ENCODE measurements at regions not wholly inside any gene's neighbourhood (a gene's known extent, or its start where the extent isn't known, plus 50 kb on each side); places are given as distances from the start of the nearest gene placed in this dataset.
"Not testable (repeated sequence)": the region's sequence is repeated elsewhere in the genome, so short reads cannot be mapped to it uniquely, and the experiment has no call there.

DNA sequence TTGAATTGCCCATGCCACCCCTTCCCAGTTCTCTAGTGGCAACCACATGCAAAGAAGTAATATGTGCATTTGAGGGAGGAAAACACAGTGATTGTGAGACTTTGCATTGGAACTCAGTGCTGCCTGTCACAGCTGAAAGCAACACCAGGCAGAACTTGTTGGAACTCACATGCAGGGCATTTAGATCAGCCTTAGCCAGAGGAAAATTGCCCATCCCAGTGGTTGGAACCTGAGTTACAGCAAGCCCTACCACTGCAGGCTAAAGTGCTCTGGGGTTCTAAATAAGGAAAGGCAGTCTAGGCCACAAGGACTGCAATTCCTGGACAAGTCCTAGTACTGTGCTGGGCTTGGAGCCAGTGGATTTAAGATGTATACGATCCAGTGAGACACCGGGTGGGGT is 245.3 kb upstream of the UFL1 start:
- in situ Hi-C loops (cut with HindIII; ENCODE audit: low sequenced_read_pairs), result no loop called here
- DNase-seq (ENCODE audit: low spot score), result no peak

DNA sequence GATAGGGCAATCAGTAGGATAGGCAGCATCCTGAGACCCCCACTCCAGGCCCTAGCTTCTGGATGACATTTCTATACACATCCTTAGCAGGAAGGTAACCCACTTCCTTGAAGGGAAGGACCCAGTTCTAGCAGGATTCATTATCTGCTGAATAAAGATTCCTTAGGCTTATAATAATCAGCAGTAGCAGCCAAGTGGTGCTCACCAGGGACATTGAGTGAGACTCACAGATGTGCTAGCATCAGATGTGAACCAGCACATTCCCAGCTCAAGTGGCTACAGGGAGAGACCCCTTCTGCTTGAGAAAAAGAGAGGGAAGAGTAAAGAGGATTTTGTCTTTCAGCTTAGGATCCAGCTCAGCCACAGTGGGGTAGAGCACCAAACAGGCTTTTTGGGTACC is 244.8 kb upstream of the UFL1 start:
- DNase-seq (ENCODE audit: low spot score), result no peak
- in situ Hi-C loops (cut with HindIII; ENCODE audit: low sequenced_read_pairs), result no loop called here

DNA sequence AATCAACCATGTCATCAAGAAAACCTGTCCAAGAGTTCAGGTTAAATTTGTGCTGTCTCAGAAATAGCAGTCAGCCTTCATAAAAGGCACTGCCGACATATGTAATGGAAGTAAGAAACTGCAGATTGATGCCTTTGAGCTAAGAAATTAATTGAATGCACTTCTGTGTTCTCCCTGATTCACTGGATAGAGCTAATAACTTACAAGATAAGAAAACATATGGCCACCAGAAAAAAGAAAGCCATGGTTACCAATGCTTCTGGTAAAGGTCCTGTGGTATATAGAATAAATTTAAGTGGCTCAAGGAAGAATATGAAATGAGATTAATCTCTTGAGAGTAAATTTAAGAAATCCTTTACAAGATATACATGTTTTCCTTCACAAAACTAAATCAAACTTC is 242.5 kb upstream of the UFL1 start:
- in situ Hi-C loops (cut with HindIII; ENCODE audit: low sequenced_read_pairs), result no loop called here

GRCh38 chr6:96286503-96286902 is 235.1 kb upstream of the UFL1 start:
- in situ Hi-C loops (cut with HindIII; ENCODE audit: low sequenced_read_pairs), result no loop called here
- DNase-seq (ENCODE audit: low spot score), result no peak

More for the DNA sequence above, 242.5 kb upstream of the UFL1 start:
- no peak for DNase-seq (ENCODE audit: low spot score)

DNA sequence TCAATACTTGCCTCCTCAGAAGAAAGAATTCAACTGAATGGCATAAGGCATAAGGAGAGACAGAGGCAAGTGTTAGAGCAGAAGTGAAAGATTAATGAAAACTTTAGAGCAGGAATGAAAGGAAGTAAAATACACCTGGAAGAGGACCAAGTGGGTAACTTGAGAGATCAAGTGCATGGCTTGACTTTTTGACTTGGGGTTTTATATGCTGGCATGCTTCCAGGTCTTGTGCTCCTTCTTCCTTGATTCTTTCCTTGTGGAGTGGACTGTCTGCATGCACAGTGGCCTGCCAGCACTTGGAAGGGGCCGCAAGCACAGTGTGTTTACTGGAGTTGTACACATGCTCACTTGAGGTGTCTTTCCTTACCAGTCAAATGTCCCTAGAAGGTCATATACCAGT is 222.1 kb upstream of the UFL1 start:
- DNase-seq (ENCODE audit: low spot score), result no peak
- in situ Hi-C loops (cut with HindIII; ENCODE audit: low sequenced_read_pairs), result no loop called here

- DNase-seq (ENCODE audit: low spot score), result no peak
- in situ Hi-C loops (cut with HindIII; ENCODE audit: low sequenced_read_pairs), result no loop called here
Measured at GRCh38 chr6:96301023-96301422, 220.6 kb upstream of the UFL1 start.

DNA sequence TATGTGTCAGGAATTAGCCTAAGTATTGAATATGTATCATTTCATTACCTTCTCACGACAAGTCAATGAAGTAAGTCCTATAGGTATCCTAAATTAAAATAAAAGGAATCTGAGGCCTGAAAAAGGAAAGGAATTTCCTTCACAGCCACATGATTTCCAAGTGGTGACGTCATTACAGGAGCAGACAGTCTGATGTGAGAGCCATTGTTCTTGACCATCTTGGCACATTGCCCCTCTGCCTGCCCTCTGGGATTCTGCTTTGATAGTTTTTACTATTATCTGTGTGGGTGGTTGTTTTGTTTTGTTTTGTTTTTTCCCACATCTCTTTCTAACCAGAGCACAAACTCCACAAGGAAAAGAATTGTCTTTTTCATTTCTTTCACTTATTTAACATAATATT is 219.8 kb upstream of the UFL1 start:
- in situ Hi-C loops (cut with HindIII; ENCODE audit: low sequenced_read_pairs), result no loop called here
- no peak for DNase-seq (ENCODE audit: low spot score)

DNA sequence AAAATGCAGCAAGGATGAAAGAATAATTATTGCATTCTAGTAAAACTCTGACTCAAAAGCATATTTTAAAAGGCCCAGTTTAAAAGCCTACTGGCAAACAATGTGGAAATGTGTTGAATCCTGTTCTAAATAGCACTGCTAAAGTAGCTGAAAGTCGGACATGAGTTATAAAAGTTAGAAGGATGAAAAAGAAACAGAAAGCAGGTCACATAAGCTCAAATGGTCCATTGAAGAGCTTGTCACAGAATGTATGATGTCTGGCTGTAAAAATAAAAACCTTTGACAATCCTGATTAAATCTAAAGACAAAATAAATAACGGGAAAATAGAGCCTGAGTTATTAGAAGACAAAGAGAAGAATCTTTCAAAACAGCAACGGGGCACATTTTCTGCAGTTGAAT is 218.6 kb upstream of the UFL1 start:
- in situ Hi-C loops (cut with HindIII; ENCODE audit: low sequenced_read_pairs), result no loop called here
- no peak for DNase-seq (ENCODE audit: low spot score)

- DNase-seq (ENCODE audit: low spot score), result no peak
- in situ Hi-C loops (cut with HindIII; ENCODE audit: low sequenced_read_pairs), result no loop called here
Measured at GRCh38 chr6:96304997-96305396, 216.6 kb upstream of the UFL1 start.

DNA sequence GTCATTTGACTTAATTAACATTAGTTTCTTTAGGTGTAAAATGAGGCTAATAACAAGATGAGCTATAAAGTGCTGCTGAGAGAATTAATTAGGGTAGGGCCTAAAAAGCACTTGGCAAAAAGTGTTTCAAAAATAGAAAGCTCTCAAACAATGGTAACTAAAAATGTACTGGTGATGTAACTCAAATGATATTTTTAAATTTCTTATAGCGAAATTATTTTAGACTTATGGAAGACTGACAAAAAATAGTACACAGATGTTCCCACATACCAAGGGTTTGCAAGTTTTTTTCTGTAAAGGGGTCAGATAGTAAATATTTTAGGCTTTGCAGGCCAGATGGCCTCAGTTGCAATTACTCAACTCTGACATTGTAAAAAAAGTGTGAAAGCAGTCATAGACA is 190.7 kb upstream of the UFL1 start:
- no peak for DNase-seq (ENCODE audit: low spot score)
- in situ Hi-C loops (cut with HindIII; ENCODE audit: low sequenced_read_pairs), result no loop called here

DNA sequence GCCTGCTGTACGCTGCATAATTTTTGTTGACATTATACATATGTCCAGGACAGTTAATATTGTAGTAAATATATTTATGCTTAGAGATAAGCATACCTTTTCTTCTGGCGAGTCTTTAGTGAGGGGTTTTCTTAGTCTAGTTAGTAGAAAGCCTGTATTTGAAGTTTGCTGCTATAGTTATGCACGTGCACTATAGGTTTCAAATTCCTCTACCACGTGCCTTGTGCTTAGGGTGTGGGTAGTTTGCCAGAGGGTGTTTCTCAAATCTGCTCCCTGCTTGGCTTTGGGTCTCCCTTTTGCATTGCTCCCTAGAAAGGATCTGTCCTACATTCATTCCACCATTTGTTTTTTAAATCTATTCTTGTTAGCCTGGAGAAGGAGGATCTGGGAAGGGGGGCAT is 181.4 kb upstream of the UFL1 start:
- in situ Hi-C loops (cut with HindIII; ENCODE audit: low sequenced_read_pairs), result no loop called here
- no peak for DNase-seq (ENCODE audit: low spot score)

GRCh38 chr6:96345501-96345900 is 176.1 kb upstream of the UFL1 start:
- in situ Hi-C loops (cut with HindIII; ENCODE audit: low sequenced_read_pairs), result no loop called here
- DNase-seq (ENCODE audit: low spot score), result no peak

GRCh38 chr6:96381246-96381645 is 140.4 kb upstream of the UFL1 start:
- in situ Hi-C loops (cut with HindIII; ENCODE audit: low sequenced_read_pairs), result no loop called here
- no peak for DNase-seq (ENCODE audit: low spot score)

DNA sequence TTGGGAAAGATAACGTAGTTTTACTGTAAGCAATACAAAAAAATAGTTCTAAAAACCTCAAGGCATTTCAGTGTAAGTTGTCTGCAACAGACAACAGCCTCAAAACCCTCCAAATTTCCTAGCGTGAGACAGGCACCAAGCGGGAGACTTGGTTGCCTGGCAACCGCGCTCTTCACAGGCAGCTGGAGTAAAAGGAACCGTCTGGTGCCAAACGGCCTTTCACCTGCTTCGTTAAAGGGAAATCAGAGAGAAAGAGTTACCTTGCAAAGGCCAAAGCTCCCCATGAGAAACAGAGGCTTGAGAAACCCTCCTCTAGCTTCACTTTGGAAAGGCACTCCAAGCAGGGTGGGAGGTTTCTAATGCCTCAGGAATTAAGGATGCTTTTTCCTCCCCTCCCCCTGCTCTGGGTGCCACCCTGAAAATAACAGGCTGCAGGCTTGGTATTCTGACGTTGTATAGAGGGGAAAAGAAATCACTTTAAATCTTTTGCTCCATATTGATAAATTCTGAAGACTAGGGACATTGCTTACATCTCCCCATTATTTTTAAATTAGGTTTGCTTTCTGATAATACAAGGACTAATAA is 129.7 kb upstream of the UFL1 start:
- in situ Hi-C loops (cut with HindIII; ENCODE audit: low sequenced_read_pairs), result no loop called here
- peak; percentile 80 for DNase-seq (ENCODE audit: low spot score)

DNA sequence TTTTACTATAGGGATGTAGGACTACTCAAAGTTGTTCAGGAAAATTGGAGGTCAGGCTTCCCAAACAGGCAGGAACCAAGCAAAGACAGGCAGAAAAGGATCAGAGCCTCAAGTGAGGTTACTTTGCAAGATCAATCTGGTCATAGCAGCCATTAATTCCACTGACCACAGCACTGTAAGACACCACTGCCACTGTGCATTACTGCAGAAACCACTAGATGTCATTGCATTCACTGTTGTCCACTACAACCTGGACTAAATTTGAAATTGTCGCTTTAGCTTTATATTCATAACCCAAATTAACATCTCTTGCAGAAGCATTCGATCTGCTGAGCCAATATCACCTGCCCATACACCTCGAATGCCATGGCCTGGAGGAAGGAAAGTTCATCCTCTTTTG is 126.9 kb upstream of the UFL1 start:
- peak; percentile 40 for DNase-seq (ENCODE audit: low spot score)
- in situ Hi-C loops (cut with HindIII; ENCODE audit: low sequenced_read_pairs), result no loop called here

DNA sequence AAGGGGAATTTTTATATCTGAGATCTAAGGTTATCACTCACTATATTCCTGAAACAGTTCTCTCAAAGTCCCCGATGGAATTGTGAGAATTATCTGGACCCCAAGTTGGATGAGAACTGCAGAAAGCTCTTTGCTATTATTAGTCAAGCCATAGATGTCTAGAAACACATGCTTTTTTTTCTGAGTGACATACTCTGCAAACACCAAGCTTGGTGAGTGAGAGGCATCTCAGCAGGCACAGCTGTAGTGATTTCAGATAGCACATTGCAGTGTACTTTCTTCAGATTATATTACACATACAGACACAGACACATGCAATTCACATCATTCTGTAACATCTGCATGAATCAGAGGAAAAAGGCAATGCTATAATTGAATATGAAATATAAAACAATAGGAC is 111.1 kb upstream of the UFL1 start:
- in situ Hi-C loops (cut with HindIII; ENCODE audit: low sequenced_read_pairs), result no loop called here
- no peak for DNase-seq (ENCODE audit: low spot score)

DNA sequence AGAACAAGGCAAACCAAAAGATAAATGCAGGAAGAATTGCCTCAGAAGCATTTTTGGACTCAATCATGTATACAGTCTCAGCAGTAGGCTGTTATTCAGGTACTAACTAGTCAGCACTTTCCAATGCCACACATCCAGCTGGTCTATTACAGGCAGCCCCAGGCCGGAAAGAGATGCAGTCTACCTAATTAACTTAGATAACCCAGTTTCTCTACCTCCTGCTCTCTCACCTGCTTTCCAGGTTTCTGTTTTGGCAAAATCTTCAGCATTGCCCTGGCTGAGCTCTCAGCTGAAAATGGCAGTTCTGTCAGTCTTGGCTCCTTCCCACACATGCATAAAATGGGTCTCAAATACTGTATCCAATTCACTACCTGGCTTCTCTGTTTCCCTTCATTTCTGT is 101.3 kb upstream of the UFL1 start:
- in situ Hi-C loops (cut with HindIII; ENCODE audit: low sequenced_read_pairs), result no loop called here
- DNase-seq (ENCODE audit: low spot score), result peak; percentile 83

GRCh38 chr6:96433950-96434349 is 87.7 kb upstream of the UFL1 start:
- in situ Hi-C loops (cut with HindIII; ENCODE audit: low sequenced_read_pairs), result no loop called here
- no peak for DNase-seq (ENCODE audit: low spot score)

- in situ Hi-C loops (cut with HindIII; ENCODE audit: low sequenced_read_pairs), result no loop called here
- no peak for DNase-seq (ENCODE audit: low spot score)
Measured at GRCh38 chr6:96436398-96436797, 85.2 kb upstream of the UFL1 start.

GRCh38 chr6:96437228-96437627 is 84.4 kb upstream of the UFL1 start:
- DNase-seq (ENCODE audit: low spot score); in situ Hi-C loops (cut with HindIII; ENCODE audit: low sequenced_read_pairs): not testable (repeated sequence)

- DNase-seq (ENCODE audit: low spot score), result no peak
- in situ Hi-C loops (cut with HindIII; ENCODE audit: low sequenced_read_pairs), result no loop called here
Measured at GRCh38 chr6:96450082-96450769, 71.4 kb upstream of the UFL1 start.
